ENCODE measurements at regions not wholly inside any gene's neighbourhood (a gene's known extent, or its start where the extent isn't known, plus 50 kb on each side); places are given as distances from the start of the nearest gene placed in this dataset.

DNA sequence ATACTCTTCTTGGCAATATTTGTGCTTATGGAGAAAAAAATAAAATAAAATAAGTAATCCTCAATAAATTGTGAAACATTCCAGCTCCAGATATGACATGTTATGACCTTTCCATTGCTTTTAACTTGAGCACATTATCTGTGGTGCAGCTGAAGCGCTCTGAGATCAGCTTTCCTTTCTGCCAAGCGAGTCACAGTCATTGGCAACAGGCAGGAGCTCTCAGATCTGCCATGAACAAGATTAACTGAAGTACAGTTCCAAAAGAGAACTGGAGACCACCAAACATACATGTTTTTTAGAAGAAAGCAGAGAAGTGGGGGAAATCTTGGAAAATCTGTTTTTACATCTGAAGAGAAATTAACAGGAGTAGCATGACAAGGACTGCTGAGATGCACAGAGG is 89.2 kb upstream of the DSCAM start:
- peaks cover 4% of the 10 kb centered on the region; the same call in 1 of the 2 replicates for H3K9me3 ChIP-seq
- H3K4me3 ChIP-seq (ENCODE audit: low read depth, low read length): no peak overlapping the region
- no peaks in the 10 kb centered on the region for H3K4me1 ChIP-seq
- no peaks in the 10 kb centered on the region for H3K27me3 ChIP-seq
- DNase-seq: no peak
- TF ChIP-seq, protein P1, sequence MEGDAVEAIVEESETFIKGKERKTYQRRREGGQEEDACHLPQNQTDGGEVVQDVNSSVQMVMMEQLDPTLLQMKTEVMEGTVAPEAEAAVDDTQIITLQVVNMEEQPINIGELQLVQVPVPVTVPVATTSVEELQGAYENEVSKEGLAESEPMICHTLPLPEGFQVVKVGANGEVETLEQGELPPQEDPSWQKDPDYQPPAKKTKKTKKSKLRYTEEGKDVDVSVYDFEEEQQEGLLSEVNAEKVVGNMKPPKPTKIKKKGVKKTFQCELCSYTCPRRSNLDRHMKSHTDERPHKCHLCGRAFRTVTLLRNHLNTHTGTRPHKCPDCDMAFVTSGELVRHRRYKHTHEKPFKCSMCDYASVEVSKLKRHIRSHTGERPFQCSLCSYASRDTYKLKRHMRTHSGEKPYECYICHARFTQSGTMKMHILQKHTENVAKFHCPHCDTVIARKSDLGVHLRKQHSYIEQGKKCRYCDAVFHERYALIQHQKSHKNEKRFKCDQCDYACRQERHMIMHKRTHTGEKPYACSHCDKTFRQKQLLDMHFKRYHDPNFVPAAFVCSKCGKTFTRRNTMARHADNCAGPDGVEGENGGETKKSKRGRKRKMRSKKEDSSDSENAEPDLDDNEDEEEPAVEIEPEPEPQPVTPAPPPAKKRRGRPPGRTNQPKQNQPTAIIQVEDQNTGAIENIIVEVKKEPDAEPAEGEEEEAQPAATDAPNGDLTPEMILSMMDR (IDR thresholded peaks at IDR 0.05; ENCODE audit: low read depth, low read length): no peak
- no peaks in the 10 kb centered on the region for H3K36me3 ChIP-seq

DNA sequence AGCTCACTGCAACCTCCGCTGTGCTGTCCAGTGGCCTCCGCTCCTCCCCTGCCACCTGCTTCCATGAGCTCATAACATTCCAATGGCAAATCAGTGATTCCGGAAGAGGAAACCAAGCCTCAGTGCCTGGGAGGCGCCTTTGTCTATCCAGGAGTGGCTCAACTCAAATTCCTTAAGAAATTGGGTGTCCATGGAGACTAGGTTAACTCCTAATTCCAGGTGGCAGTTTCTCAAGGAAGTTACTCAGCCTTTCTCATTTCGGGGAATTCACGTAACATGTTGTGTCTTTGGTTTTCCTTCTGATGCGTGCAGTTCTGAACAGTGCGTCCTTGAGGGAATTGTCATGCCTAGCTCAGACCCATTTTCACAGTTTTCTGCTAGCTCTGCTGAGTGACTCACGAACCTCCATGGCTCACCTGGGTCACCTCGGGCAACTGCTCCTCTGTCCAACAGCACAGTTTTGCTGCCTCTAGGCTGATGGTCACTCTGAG is 89.9 kb upstream of the DSCAM start:
- Histone ChIP-seq H3K4me3 (ENCODE audit: low read depth, low read length) (no peak overlapping the region), H3K27me3 (no peaks in the 10 kb centered on the region), H3K9me3 (peaks cover 4% of the 10 kb centered on the region; the same call in 1 of the 2 replicates), H3K4me1 (no peaks in the 10 kb centered on the region), H3K36me3 (no peaks in the 10 kb centered on the region)
- TF ChIP-seq, protein P1 (IDR thresholded peaks at IDR 0.05; ENCODE audit: low read depth, low read length): no peak
- no peak for DNase-seq

GRCh38 chr21:40938078-40938477 is 91.1 kb upstream of the DSCAM start:
- Histone ChIP-seq H3K36me3 (no peaks in the 10 kb centered on the region), H3K27me3 (no peaks in the 10 kb centered on the region), H3K9me3 (peaks cover 1% of the 10 kb centered on the region; the same call in 1 of the 2 replicates), H3K4me1 (no peaks in the 10 kb centered on the region), H3K4me3 (ENCODE audit: low read depth, low read length) (no peak overlapping the region)
- DNase-seq: no peak
- TF ChIP-seq, protein P1 (IDR thresholded peaks at IDR 0.05; ENCODE audit: low read depth, low read length): no peak

DNA sequence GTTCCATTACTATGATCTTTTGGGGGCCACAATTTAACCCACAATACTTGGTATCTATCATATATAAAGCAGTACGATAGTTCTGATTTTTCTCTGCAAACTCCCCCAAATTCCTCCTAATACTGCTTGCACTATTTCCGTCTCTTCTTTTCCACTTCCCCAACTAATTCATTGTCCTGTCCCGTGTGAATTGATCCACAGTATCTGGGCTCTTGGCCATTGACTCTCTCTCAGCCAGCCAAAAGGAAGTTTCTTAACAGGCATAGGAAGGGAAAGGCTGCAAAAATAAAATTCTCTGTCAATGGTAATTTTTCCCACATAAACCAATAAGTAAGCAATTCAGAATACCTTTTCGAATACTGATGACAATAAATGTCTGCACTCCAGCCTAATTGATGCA is 91.7 kb upstream of the DSCAM start:
- H3K4me3 ChIP-seq (ENCODE audit: low read depth, low read length): no peak overlapping the region
- no peaks in the 10 kb centered on the region for H3K27me3 ChIP-seq
- no peak for DNase-seq
- no peaks in the 10 kb centered on the region for H3K9me3 ChIP-seq
- H3K4me1 ChIP-seq: no peaks in the 10 kb centered on the region
- H3K36me3 ChIP-seq: no peaks in the 10 kb centered on the region
- TF ChIP-seq, protein P1 (IDR thresholded peaks at IDR 0.05; ENCODE audit: low read depth, low read length): no peak

DNA sequence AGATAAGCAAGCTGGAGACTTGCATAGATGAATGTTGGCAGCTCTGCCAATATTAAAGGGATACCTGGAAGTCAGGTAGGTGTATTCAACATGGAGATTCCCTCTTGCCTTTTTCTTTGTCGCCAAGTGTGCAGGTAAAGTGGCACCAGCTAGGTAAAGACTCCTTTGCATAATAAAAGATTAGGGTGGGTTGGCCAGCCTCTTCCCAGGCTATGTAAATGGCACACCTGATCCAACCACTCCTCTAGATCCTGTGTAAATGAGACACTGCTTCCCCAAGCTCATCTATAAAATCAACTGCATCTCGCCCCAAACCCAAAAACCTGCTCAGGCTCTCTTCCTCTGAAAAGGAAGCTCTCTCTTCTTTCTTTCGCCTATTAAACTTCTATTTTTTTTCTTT is 100.8 kb upstream of the DSCAM start:
- Histone ChIP-seq H3K4me3 (ENCODE audit: low read depth, low read length) (no peak overlapping the region), H3K27me3 (no peaks in the 10 kb centered on the region), H3K36me3 (no peaks in the 10 kb centered on the region), H3K4me1 (no peaks in the 10 kb centered on the region), H3K9me3 (no peaks in the 10 kb centered on the region)
- no peak for DNase-seq
- TF ChIP-seq, protein P1 (IDR thresholded peaks at IDR 0.05; ENCODE audit: low read depth, low read length): no peak

DNA sequence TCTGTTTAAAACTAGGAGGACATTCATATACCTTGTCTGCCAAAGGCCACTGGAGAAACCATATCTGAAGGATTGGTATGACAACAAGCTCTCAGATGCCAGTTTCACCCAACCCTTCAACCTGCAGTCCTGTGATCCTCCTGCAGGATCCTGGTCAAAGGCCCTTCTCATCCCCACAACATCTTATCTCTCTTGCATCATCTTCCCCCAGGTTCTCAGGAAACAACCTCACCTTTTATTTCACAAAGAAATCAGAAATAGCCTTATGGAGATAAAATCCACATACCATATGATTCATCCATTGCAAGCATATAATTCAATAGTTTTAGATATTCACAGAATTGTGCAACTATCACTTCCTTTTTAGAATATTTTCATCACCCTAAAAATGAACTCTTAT is 104.0 kb upstream of the DSCAM start:
- TF ChIP-seq, protein P1 (IDR thresholded peaks at IDR 0.05; ENCODE audit: low read depth, low read length): no peak
- Histone ChIP-seq H3K36me3 (no peaks in the 10 kb centered on the region), H3K27me3 (no peaks in the 10 kb centered on the region), H3K4me1 (no peaks in the 10 kb centered on the region), H3K9me3 (no peaks in the 10 kb centered on the region), H3K4me3 (ENCODE audit: low read depth, low read length) (no peak overlapping the region)
- DNase-seq: no peak
